BE2C (cell line): ENCODE measurements at regions not wholly inside any gene's neighbourhood (a gene's known extent, or its start where the extent isn't known, plus 50 kb on each side); places are given as distances from the start of the nearest gene placed in this dataset.
A peak's percentile ranks its signal among the peaks of the same experiment; 100 is the strongest.

Source experiments
- DNase-seq: peaks from one replicate; pipeline ENCODE4 v3.0.0-alpha.2; 2020
- H3K27me3 ChIP-seq: fragments of 250-450 bp; sonication (Bioruptor Pico); 2 replicates; pipeline ENCODE4 v1.5.1; 2020; ENCODE audit warnings: mild to moderate bottlenecking
- H3K36me3 ChIP-seq: fragments of 250-450 bp; sonication (Bioruptor Pico); 2 replicates; pipeline ENCODE4 v1.5.1; 2020; ENCODE audit warnings: mild to moderate bottlenecking
- H3K4me1 ChIP-seq: fragments of 250-450 bp; sonication (Bioruptor Pico); 2 replicates; pipeline ENCODE4 v1.5.1; 2020
- H3K4me3 ChIP-seq: 2 replicates; pipeline ENCODE4 v1.5.1; 2011; ENCODE audit warnings: low read depth, low read length
- H3K9me3 ChIP-seq: fragments of 250-450 bp; sonication (Bioruptor Pico); 2 replicates; pipeline ENCODE4 v1.5.1; 2020
- TF ChIP-seq, protein P1 (sequence below): IDR thresholded peaks from 2 replicates; pipeline ENCODE4 v1.5.1; 2012; ENCODE audit warnings: mild to moderate bottlenecking, low read depth, low read length

DNA sequence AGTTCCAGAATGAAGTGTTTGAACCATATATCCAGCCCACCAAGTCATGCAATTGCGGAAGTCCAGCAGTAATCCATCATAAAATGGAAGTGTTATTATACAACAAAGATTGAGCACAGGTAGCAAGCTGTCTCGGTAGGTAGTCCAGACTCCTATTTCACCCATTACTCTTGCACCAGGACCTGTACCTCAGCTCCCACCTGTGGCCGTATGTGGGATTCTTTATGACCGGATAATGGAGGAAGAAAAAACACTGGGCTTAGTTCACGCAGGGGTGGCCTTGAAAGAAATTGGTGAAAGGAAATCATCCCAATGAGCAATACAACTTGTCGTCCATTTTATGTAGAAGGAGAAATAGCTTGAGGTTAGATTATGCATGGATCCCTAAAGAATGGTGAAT, 216.3 kb downstream of the ESM1 start:
- Histone ChIP-seq H3K27me3 (no peaks in the 10 kb centered on the region), H3K9me3 (no peaks in the 10 kb centered on the region), H3K36me3 (no peaks in the 10 kb centered on the region), H3K4me3 (no peak overlapping the region), H3K4me1 (no peaks in the 10 kb centered on the region)
- TF ChIP-seq, protein P1, sequence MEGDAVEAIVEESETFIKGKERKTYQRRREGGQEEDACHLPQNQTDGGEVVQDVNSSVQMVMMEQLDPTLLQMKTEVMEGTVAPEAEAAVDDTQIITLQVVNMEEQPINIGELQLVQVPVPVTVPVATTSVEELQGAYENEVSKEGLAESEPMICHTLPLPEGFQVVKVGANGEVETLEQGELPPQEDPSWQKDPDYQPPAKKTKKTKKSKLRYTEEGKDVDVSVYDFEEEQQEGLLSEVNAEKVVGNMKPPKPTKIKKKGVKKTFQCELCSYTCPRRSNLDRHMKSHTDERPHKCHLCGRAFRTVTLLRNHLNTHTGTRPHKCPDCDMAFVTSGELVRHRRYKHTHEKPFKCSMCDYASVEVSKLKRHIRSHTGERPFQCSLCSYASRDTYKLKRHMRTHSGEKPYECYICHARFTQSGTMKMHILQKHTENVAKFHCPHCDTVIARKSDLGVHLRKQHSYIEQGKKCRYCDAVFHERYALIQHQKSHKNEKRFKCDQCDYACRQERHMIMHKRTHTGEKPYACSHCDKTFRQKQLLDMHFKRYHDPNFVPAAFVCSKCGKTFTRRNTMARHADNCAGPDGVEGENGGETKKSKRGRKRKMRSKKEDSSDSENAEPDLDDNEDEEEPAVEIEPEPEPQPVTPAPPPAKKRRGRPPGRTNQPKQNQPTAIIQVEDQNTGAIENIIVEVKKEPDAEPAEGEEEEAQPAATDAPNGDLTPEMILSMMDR, result 0 out of 2 replicates have a peak, but pooled peaks have one; percentile 9
- DNase-seq, result no peak

DNA sequence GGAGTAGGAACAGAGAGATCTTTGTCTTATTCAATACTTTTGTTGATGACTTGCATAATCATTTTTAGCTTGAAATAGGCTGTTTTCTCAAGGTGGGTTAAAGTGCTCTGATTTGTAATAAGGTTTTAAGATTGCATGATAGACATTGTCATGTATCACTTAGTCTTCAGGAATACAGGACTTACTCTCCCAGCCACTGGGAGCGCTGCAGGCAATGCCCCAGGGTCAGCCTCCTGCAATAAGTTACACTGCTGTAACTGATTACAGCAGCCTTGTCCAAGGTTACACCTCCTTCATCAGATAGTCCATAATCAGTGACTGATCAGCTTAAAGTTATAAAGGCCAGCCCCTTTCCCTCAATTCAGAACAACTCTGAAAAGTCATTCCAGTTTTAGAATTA, 218.6 kb downstream of the ESM1 start:
- Histone ChIP-seq H3K9me3 (no peaks in the 10 kb centered on the region), H3K4me3 (no peak overlapping the region), H3K36me3 (no peaks in the 10 kb centered on the region), H3K4me1 (no peaks in the 10 kb centered on the region), H3K27me3 (no peaks in the 10 kb centered on the region)
- no peak for DNase-seq
- TF ChIP-seq, protein P1, result peak; percentile 38

DNA sequence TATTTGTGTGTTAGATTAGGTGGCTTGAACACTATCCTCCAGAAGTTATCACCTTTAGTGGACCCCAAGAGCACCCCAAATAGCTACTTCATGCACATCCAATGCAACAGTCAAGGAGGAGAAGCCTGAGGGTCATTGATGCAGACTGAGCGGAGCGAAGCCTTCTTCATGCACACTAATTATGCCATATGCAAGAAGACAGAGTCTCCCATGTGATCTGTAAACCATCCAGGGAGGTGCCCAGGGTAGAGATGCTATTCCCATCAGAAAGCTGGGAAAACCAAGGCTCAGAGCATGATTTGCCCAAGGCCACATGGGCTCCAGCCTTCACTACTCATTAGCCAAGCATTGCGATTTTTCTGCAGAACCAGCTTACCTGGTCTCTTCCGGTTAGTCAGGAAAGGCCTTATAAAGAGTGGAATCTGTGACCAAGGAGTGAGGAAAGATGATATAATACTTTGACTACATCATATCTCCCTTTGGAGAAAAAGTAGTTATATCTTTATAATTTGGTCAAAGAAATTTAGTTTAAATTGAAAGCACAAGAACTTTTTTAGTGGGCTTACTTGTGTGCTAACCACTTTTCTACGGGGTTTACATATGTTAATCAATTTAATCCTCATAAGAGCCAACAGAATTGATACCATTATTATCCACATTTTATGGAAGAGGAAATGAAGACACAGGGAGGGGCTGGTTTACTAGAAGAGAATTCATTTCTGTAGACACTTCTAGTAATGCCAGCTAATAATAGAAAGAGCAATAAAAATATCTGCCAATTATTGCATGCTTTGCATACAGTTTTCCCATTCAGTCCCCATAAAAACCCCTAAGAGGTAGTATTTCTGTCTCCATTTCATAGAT, 220.0 kb downstream of the ESM1 start:
- Histone ChIP-seq H3K4me1 (no peaks in the 10 kb centered on the region), H3K36me3 (no peaks in the 10 kb centered on the region), H3K27me3 (no peaks in the 10 kb centered on the region), H3K4me3 (no peak overlapping the region), H3K9me3 (no peaks in the 10 kb centered on the region)
- no peak for DNase-seq
- TF ChIP-seq, protein P1, result no peak

DNA sequence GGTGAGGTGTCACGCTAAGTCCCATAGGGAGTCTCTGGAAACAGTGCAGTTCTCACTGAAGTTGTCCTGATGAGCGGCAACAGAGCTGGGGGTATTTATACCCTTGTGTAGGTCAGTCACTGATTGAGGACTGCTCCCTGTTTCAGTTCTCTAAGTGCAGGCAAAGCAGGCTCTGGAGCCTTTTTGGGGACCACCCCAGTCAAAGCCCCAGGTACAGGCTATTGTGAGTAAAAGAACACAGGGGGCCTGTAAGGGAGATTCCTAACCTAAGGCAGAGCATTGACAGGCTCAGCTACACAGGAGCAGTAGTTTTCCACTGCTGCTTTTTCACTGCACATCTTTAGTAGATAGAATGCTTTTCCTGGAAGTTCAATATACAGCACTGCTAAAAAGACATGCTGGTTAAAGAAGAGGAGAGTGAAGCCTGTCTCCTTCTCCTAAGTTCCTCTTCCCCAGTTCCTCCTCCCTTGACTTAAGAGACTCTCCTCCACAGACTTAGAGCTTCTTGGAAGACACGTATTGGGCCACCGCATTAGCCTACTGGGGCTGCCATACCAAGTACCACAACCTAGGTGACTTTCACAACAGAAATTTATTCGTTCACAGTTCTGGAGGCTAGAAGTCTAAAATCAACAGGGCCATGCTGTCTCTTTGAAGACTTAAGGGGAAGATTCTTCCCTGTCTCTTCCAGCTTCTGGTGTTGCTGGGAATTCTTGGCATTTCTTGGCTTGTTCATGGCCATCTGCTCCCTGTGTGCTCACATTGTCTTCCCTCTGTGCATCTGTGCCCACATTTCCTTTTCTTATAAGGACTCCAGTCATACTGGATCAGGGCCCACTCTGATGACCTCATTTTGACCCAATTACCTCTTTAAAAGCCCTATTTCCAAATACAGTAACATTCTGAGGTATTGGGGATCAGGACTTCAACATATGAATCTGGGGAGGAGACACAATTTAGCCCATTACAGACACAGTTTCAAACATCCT, 221.0 kb downstream of the ESM1 start:
- DNase-seq, result no peak
- Histone ChIP-seq H3K4me1 (no peaks in the 10 kb centered on the region), H3K27me3 (no peaks in the 10 kb centered on the region), H3K36me3 (no peaks in the 10 kb centered on the region), H3K4me3 (no peak overlapping the region), H3K9me3 (no peaks in the 10 kb centered on the region)
- TF ChIP-seq, protein P1, result no peak

DNA sequence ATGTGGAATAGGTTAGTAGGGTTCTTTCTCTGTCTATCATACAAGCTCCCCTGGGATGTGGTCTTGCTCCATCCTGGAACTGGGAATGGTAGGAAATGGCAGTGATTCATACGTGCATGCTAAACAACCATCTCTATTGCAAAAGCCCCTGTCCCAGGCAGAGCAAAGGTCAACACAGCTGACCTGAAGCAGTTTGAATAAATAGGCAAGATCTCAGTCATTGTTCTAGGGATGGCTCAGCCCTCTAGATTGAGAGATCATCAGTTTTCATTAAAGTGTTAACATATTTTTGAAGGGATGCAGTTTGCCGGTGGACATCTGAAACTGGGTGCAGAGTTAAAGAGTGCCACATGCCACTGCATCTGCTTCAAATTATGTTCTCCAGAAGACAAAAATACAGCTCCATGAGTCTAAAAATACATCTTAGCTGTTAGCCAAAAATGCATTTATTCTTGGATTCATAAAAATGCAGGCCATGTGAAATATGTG, 224.1 kb downstream of the ESM1 start:
- TF ChIP-seq, protein P1, result no peak
- Histone ChIP-seq H3K4me3 (no peak overlapping the region), H3K27me3 (no peaks in the 10 kb centered on the region), H3K9me3 (no peaks in the 10 kb centered on the region), H3K4me1 (no peaks in the 10 kb centered on the region), H3K36me3 (no peaks in the 10 kb centered on the region)
- no peak for DNase-seq
